Osteocyte (in vitro differentiated cells): ENCODE measurements at regions not wholly inside any gene's neighbourhood (a gene's known extent, or its start where the extent isn't known, plus 50 kb on each side); places are given as distances from the start of the nearest gene placed in this dataset.

ENCODE experiments used
- DNase-seq: peaks from one replicate; pipeline ENCODE4 v3.0.0; 2021; ENCODE audit warnings: mixed read lengths; ENCODE audit not compliant: unreplicated experiment; ENCODE audit errors: extremely low spot score
- H3K27ac Mint-ChIP-seq: one replicate; pipeline ENCODE4 v1.8.0; 2021; ENCODE audit warnings: mild to moderate bottlenecking, mixed read lengths; ENCODE audit not compliant: unreplicated experiment
- H3K27me3 Mint-ChIP-seq: one replicate; pipeline ENCODE4 v1.8.0; 2021; ENCODE audit warnings: mixed read lengths; ENCODE audit not compliant: unreplicated experiment
- H3K36me3 Mint-ChIP-seq: one replicate; pipeline ENCODE4 v1.8.0; 2021; ENCODE audit warnings: mixed read lengths; ENCODE audit not compliant: unreplicated experiment
- H3K4me1 Mint-ChIP-seq: one replicate; pipeline ENCODE4 v1.8.0; 2021; ENCODE audit warnings: mixed read lengths; ENCODE audit not compliant: unreplicated experiment
- H3K4me3 Mint-ChIP-seq: one replicate; pipeline ENCODE4 v1.8.0; 2021; ENCODE audit warnings: mild to moderate bottlenecking, moderate library complexity, mixed read lengths; ENCODE audit not compliant: unreplicated experiment
- H3K9me3 Mint-ChIP-seq: one replicate; pipeline ENCODE4 v1.8.0; 2021; ENCODE audit warnings: mixed read lengths; ENCODE audit not compliant: unreplicated experiment
- TF ChIP-seq, protein P1 (sequence below): fragments of 200-600 bp; sonication (generic); IDR thresholded peaks from 2 replicates; pipeline ENCODE4 v1.5.0; 2021; ENCODE audit warnings: antibody characterized with exemption, mild to moderate bottlenecking, moderate library complexity

DNA sequence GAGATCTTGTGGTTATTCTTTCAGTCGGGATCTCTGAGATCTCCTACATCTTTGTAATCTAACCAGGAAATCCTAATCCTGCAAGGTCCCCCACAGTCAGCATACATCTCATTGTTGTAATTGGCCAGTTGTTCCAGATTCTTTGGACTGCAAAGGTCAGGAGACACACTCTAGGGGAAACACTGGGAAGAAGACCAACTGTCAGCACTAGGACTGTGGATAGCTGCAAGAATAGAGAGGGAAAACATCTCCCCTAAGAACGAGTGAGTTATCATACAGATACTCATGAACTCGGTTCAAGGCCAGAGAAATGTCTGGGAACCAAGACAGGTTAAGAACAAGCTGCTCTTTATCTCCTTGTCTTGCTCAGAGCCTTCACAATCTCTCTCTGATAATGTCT is 217.9 kb upstream of the TMPO start:
- Mint-ChIP-seq H3K4me3 (no peak overlapping the region), H3K4me1 (peaks cover 1% of the 10 kb centered on the region), H3K9me3 (no peaks in the 10 kb centered on the region), H3K27me3 (peaks cover 6% of the 10 kb centered on the region), H3K27ac (no peak overlapping the region), H3K36me3 (no peaks in the 10 kb centered on the region)
- no peak for DNase-seq
- TF ChIP-seq, protein P1, sequence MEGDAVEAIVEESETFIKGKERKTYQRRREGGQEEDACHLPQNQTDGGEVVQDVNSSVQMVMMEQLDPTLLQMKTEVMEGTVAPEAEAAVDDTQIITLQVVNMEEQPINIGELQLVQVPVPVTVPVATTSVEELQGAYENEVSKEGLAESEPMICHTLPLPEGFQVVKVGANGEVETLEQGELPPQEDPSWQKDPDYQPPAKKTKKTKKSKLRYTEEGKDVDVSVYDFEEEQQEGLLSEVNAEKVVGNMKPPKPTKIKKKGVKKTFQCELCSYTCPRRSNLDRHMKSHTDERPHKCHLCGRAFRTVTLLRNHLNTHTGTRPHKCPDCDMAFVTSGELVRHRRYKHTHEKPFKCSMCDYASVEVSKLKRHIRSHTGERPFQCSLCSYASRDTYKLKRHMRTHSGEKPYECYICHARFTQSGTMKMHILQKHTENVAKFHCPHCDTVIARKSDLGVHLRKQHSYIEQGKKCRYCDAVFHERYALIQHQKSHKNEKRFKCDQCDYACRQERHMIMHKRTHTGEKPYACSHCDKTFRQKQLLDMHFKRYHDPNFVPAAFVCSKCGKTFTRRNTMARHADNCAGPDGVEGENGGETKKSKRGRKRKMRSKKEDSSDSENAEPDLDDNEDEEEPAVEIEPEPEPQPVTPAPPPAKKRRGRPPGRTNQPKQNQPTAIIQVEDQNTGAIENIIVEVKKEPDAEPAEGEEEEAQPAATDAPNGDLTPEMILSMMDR: no peak

DNA sequence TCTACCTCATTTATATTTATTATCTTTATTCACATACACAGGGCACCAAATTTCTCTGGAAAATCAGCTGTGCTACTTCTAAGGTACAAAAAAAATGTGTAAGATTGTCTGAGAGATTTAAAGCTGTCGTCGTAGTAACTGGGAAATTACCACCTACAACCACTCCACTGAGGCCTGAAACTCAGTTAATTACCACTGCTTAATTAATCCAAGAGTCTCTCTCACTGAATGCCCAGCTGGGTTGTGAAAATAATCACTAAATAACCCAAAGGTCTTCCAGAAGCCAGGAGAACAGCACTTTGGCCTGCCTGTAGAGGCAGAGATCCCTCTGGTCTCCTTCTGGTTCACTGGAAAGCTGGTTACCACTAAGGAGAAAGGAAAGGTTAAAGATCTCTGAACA is 207.2 kb upstream of the TMPO start:
- Mint-ChIP-seq H3K36me3 (no peaks in the 10 kb centered on the region), H3K9me3 (no peaks in the 10 kb centered on the region), H3K27me3 (peaks cover 15% of the 10 kb centered on the region), H3K27ac (no peak overlapping the region), H3K4me3 (no peak overlapping the region), H3K4me1 (no peaks in the 10 kb centered on the region)
- TF ChIP-seq, protein P1: no peak
- DNase-seq: no peak

DNA sequence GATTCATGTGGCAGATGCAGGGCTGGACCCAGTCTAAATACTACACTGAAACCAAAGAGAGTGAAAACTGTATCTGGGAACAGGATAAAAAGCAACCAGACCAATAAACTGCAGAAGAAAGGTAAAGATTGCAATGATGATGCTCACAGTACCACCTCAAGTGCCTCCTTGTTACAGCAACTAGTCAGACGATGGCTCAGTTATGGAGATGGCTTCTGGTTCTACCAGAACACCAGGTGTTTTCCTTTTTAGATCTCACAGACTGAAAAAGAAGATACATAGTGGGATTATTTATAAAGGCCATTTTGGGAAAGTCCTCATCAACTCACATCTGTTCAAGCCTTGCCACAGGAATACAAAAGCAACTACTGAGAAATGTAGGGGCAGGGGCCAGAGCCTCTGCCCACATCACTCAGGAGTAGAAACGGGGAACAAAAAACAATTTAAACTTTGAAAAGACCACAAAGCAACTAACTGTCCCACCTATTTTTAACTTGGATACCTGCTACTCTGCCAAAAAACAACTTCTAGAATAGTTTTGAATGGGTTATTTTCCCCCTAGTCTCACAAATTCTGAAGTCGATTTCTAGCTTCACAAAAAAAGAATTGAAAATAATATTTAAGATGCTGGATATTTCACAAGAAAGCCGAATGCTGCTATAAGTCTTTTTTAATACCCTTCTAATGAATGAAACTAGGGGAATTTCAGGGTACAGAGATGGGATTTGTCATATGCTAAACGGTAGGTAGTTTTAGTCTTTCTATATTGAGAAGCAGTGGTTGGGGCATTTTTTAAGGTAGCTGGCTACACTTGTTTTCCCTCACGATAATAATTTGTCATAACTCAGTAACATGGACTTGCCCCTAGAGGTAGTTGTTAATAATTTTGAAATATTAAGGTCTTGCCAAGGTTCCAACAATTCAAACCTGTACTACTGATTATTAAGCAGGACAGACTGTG is 197.2 kb upstream of the TMPO start:
- no peaks in the 10 kb centered on the region for H3K4me1 Mint-ChIP-seq
- DNase-seq: no peak

DNA sequence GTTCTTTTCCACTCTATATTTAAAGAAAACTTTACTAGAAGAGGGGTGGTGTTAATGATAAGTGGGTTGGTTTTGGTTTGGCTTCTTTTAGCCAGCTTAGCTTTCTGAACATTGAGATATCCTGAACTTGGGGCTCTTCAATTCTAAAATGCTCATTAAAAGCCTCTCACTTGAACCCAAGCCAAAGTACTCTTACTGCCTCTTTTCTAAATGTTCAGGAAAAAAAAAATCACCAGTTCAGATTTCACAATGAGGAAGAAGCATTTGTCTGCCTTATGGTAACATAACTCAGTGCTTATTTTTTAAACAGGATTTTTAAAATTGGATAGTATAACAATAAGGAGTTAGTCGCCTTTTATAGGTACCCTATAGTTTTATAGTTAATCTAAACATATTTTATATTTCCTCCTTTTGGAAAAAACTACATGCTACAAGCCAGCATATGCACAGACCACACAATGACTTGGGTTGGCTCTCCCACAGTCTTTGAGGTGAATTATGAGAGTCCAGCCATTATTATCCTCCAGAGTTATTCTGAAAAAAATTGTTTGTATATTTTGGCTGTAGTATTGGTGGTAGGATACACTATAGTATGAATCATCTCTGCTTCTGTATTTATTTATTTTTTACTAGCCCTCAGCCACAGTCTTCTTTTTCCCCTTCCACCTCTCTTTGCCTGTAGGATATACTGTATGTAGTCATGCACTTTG is 195.5 kb upstream of the TMPO start:
- H3K4me3 Mint-ChIP-seq: no peak overlapping the region
- H3K27me3 Mint-ChIP-seq: peaks cover 16% of the 10 kb centered on the region
- H3K27ac Mint-ChIP-seq: no peak overlapping the region
- no peaks in the 10 kb centered on the region for H3K36me3 Mint-ChIP-seq
- no peaks in the 10 kb centered on the region for H3K9me3 Mint-ChIP-seq
- no peaks in the 10 kb centered on the region for H3K4me1 Mint-ChIP-seq
- no peak for DNase-seq
- TF ChIP-seq, protein P1: no peak

More for the DNA sequence above, 197.2 kb upstream of the TMPO start:
- TF ChIP-seq, protein P1: no peak
- Mint-ChIP-seq H3K27ac (no peak overlapping the region), H3K9me3 (no peaks in the 10 kb centered on the region), H3K27me3 (peaks cover 14% of the 10 kb centered on the region), H3K36me3 (no peaks in the 10 kb centered on the region), H3K4me3 (no peak overlapping the region)

DNA sequence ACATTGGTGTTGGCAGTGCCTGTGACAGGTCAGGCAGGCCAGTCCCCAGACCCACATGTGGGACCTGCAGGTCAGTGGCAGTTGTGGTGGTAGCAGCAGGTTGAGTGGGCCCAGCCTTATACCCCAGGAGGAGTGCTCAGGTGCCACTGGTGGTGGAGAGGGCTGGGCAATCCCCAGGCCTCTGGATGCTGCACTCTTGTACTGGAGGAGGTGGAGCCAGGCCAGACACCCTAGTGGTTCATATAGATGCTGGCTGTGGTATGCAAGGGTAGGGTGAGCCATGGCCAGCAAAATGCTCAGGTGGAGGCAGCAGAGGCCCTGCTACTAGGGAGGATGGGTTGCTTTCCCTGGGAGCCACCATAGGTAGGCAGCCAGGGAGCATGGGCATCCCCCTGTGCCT is 190.4 kb upstream of the TMPO start:
- Mint-ChIP-seq H3K4me3 (no peak overlapping the region), H3K9me3 (no peaks in the 10 kb centered on the region), H3K27me3 (peaks cover 5% of the 10 kb centered on the region), H3K36me3 (no peaks in the 10 kb centered on the region), H3K4me1 (no peaks in the 10 kb centered on the region), H3K27ac (no peak overlapping the region)
- TF ChIP-seq, protein P1: no peak
- no peak for DNase-seq
